Kidney epithelial cell (primary cell): ENCODE measurements at regions not wholly inside any gene's neighbourhood (a gene's known extent, or its start where the extent isn't known, plus 50 kb on each side); places are given as distances from the start of the nearest gene placed in this dataset.

Experiments used
- DNase-seq: peaks from one replicate; pipeline ENCODE4 v3.0.0-alpha.2; 2010; ENCODE audit warnings: low read depth
- H3K27me3 ChIP-seq: 2 replicates; pipeline ENCODE4 v1.6.0; 2011; ENCODE audit warnings: low read length; ENCODE audit not compliant: control insufficient read depth, insufficient read depth
- H3K36me3 ChIP-seq: 2 replicates; pipeline ENCODE4 v1.5.1; 2011; ENCODE audit warnings: low read length; ENCODE audit not compliant: control insufficient read depth, insufficient read depth
- H3K4me3 ChIP-seq: 2 replicates; pipeline ENCODE4 v1.5.1; 2011; ENCODE audit warnings: low read depth, mild to moderate bottlenecking, control low read depth, low read length
- CTCF ChIP-seq: IDR thresholded peaks from 2 replicates; pipeline ENCODE4 v1.5.1; 2011; ENCODE audit warnings: mild to moderate bottlenecking, moderate library complexity, low read length, control low read depth, inconsistent platforms; ENCODE audit not compliant: insufficient read depth, poor library complexity, severe bottlenecking

- H3K27me3 ChIP-seq: no peaks in the 10 kb centered on the region
- no peak for TF ChIP-seq CTCF
- DNase-seq: no peak
- no peaks in the 10 kb centered on the region for H3K36me3 ChIP-seq
- H3K4me3 ChIP-seq: no peak overlapping the region
Measured at GRCh38 chr15:54962637-54963036, 234.1 kb downstream of the RSL24D1 start.

GRCh38 chr15:54960266-54960665, 236.5 kb downstream of the RSL24D1 start:
- H3K4me3 ChIP-seq: no peak overlapping the region
- H3K27me3 ChIP-seq: no peaks in the 10 kb centered on the region
- no peak for DNase-seq
- no peaks in the 10 kb centered on the region for H3K36me3 ChIP-seq
- TF ChIP-seq CTCF: no peak

- Histone ChIP-seq H3K36me3 (no peaks in the 10 kb centered on the region), H3K27me3 (no peaks in the 10 kb centered on the region), H3K4me3 (no peak overlapping the region)
- no peak for DNase-seq
- TF ChIP-seq CTCF: no peak
Measured at GRCh38 chr15:54941417-54941816, 255.3 kb downstream of the RSL24D1 start.

GRCh38 chr15:54917312-54917711, 279.4 kb downstream of the RSL24D1 start:
- Histone ChIP-seq H3K27me3 (no peaks in the 10 kb centered on the region), H3K4me3 (no peak overlapping the region), H3K36me3 (no peaks in the 10 kb centered on the region)
- no peak for DNase-seq
- no peak for TF ChIP-seq CTCF

- TF ChIP-seq CTCF: no peak
- Histone ChIP-seq H3K36me3 (no peaks in the 10 kb centered on the region), H3K27me3 (no peaks in the 10 kb centered on the region), H3K4me3 (no peak overlapping the region)
- DNase-seq: no peak
Measured at GRCh38 chr15:54915380-54915779, 281.4 kb downstream of the RSL24D1 start.

GRCh38 chr15:54884312-54884711, 312.4 kb downstream of the RSL24D1 start:
- H3K4me3 ChIP-seq: no peak overlapping the region
- TF ChIP-seq CTCF: no peak
- no peaks in the 10 kb centered on the region for H3K27me3 ChIP-seq
- DNase-seq: no peak
- H3K36me3 ChIP-seq: no peaks in the 10 kb centered on the region
